ENCODE measurements at regions not wholly inside any gene's neighbourhood (a gene's known extent, or its start where the extent isn't known, plus 50 kb on each side); places are given as distances from the start of the nearest gene placed in this dataset.
"Not testable (repeated sequence)": the region's sequence is repeated elsewhere in the genome, so short reads cannot be mapped to it uniquely, and the experiment has no call there.

GRCh38 chr1:238648296-238648695, 738.1 kb upstream of the CHRM3 start:
- no peak for DNase-seq (ENCODE audit: low spot score)

- DNase-seq (ENCODE audit: low spot score) = peak; percentile 34
Measured at GRCh38 chr1:238647877-238648276, 738.5 kb upstream of the CHRM3 start.

- no peak for DNase-seq (ENCODE audit: low spot score)
Measured at GRCh38 chr1:238642231-238642630, 744.1 kb upstream of the CHRM3 start.

GRCh38 chr1:238639861-238640260, 746.5 kb upstream of the CHRM3 start:
- no peak for DNase-seq (ENCODE audit: low spot score)

GRCh38 chr1:238628110-238628509, 737.4 kb upstream of the ZP4 start:
- DNase-seq (ENCODE audit: low spot score) = no peak

GRCh38 chr1:238624776-238625175, 734.1 kb upstream of the ZP4 start:
- peak; percentile 8 for DNase-seq (ENCODE audit: low spot score)

- DNase-seq (ENCODE audit: low spot score) = no peak
Measured at GRCh38 chr1:238621405-238621804, 730.7 kb upstream of the ZP4 start.

- no peak for DNase-seq (ENCODE audit: low spot score)
Measured at GRCh38 chr1:238619652-238620051, 728.9 kb upstream of the ZP4 start.

GRCh38 chr1:238611406-238611805, 720.7 kb upstream of the ZP4 start:
- DNase-seq (ENCODE audit: low spot score) = no peak

- DNase-seq (ENCODE audit: low spot score) = no peak
Measured at GRCh38 chr1:238608144-238608543, 717.4 kb upstream of the ZP4 start.

GRCh38 chr1:238606896-238607295, 716.2 kb upstream of the ZP4 start:
- DNase-seq (ENCODE audit: low spot score) = no peak

- DNase-seq (ENCODE audit: low spot score) = no peak
Measured at GRCh38 chr1:238606457-238606856, 715.7 kb upstream of the ZP4 start.

GRCh38 chr1:238604357-238604756, 713.6 kb upstream of the ZP4 start:
- no peak for DNase-seq (ENCODE audit: low spot score)

- not testable (repeated sequence) for DNase-seq (ENCODE audit: low spot score)
Measured at GRCh38 chr1:238601604-238602003, 710.9 kb upstream of the ZP4 start.

GRCh38 chr1:238596703-238597102, 706.0 kb upstream of the ZP4 start:
- DNase-seq (ENCODE audit: low spot score) = no peak

- DNase-seq (ENCODE audit: low spot score) = no peak
Measured at GRCh38 chr1:238592621-238593020, 701.9 kb upstream of the ZP4 start.

- no peak for DNase-seq (ENCODE audit: low spot score)
Measured at GRCh38 chr1:238589843-238590435, 699.2 kb upstream of the ZP4 start.

- DNase-seq (ENCODE audit: low spot score) = no peak
Measured at GRCh38 chr1:238582816-238583215, 692.1 kb upstream of the ZP4 start.

- DNase-seq (ENCODE audit: low spot score) = no peak
Measured at GRCh38 chr1:238581332-238581731, 690.6 kb upstream of the ZP4 start.

- no peak for DNase-seq (ENCODE audit: low spot score)
Measured at GRCh38 chr1:238568735-238569134, 678.0 kb upstream of the ZP4 start.

- no peak for DNase-seq (ENCODE audit: low spot score)
Measured at GRCh38 chr1:238562341-238562740, 671.6 kb upstream of the ZP4 start.

GRCh38 chr1:238558746-238559145, 668.0 kb upstream of the ZP4 start:
- no peak for DNase-seq (ENCODE audit: low spot score)

- no peak for DNase-seq (ENCODE audit: low spot score)
Measured at GRCh38 chr1:238558156-238558555, 667.4 kb upstream of the ZP4 start.

- no peak for DNase-seq (ENCODE audit: low spot score)
Measured at GRCh38 chr1:238552271-238552670, 661.5 kb upstream of the ZP4 start.

- no peak for DNase-seq (ENCODE audit: low spot score)
Measured at GRCh38 chr1:238549137-238549536, 658.4 kb upstream of the ZP4 start.
